Activated naive CD8-positive, alpha-beta T cell (primary cell): ENCODE measurements at regions not wholly inside any gene's neighbourhood (a gene's known extent, or its start where the extent isn't known, plus 50 kb on each side); places are given as distances from the start of the nearest gene placed in this dataset.
"Not testable (repeated sequence)": the region's sequence is repeated elsewhere in the genome, so short reads cannot be mapped to it uniquely, and the experiment has no call there.

Experiments
- H3K27ac Mint-ChIP-seq: one replicate; pipeline ENCODE4 v1.8.0; 2021; ENCODE audit warnings: mixed read lengths
- H3K27me3 Mint-ChIP-seq: one replicate; pipeline ENCODE4 v1.8.0; 2021; ENCODE audit warnings: mixed read lengths
- H3K36me3 Mint-ChIP-seq: one replicate; pipeline ENCODE4 v1.8.0; 2021; ENCODE audit warnings: mixed read lengths
- H3K4me1 Mint-ChIP-seq: one replicate; pipeline ENCODE4 v1.8.0; 2021; ENCODE audit warnings: low read depth, mixed read lengths
- H3K4me3 Mint-ChIP-seq: one replicate; pipeline ENCODE4 v1.8.0; 2021; ENCODE audit warnings: mild to moderate bottlenecking, mixed read lengths
- H3K9me3 Mint-ChIP-seq: one replicate; pipeline ENCODE4 v1.8.0; 2021; ENCODE audit warnings: low read depth, mixed read lengths

DNA sequence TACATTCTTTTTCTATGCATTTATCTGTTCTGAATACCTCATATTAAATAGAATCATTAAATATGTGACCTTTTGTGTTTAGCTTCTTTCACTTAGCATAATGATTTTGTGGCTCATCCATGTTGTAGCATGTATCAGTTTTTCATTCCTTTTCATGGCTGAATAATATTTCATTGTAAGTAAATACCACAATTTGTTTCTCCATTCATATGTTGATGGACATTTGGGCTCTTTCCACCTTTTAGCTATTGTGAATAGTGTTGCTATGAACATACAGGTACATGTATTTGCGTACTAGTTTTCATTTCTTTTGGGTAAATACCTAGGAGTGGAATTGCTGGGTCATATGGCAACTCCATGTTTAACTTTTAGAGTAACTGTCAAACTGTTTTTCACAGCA lies 85.1 kb downstream of the GNL3L start:
- no peaks in the 10 kb centered on the region for H3K27me3 Mint-ChIP-seq
- H3K4me3 Mint-ChIP-seq = no peak overlapping the region
- no peaks in the 10 kb centered on the region for H3K9me3 Mint-ChIP-seq
- no peak overlapping the region for H3K27ac Mint-ChIP-seq
- H3K4me1 Mint-ChIP-seq = no peaks in the 10 kb centered on the region
- H3K36me3 Mint-ChIP-seq = peaks cover 19% of the 10 kb centered on the region

DNA sequence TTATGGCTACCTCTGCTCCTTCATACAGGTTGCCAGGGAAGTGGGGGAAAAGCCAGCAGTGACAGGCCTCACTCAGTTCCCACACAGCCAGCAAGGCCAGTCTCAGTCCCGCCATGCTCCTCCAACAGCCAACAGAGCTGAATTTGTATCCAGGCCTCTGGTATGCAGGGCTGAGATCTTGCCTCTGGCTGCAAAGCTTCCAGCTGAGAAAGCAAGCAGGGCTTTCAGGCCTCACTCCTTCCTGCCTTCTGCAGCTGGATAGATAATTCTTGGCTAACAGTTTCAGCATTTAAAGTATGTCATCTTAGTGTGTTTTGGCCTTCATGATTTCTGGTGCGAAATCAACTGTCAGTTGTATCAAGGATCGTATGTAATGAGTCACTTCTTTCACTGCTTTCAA lies 103.6 kb downstream of the GNL3L start:
- Mint-ChIP-seq H3K4me3 (no peak overlapping the region), H3K9me3 (peaks cover 14% of the 10 kb centered on the region), H3K4me1 (peaks cover under 1% of the 10 kb centered on the region), H3K36me3 (peaks cover 17% of the 10 kb centered on the region), H3K27me3 (no peaks in the 10 kb centered on the region), H3K27ac (no peak overlapping the region)

DNA sequence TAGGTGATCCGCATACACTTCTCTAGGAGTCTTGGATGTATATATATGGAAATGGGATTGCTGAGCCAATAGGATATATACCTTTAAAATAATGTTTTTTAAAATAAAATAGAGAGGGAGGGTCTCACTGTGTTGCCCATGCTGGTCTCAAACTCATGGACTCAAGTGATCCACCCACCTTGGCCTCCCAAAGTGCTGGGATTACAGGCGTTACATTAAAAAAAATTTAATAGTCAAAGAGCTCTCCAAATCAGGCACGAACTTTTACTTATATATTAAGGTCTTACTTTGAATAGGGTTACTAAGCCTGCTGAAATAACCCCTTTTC lies 109.0 kb downstream of the GNL3L start:
- Mint-ChIP-seq H3K27me3 (no peaks in the 10 kb centered on the region), H3K27ac (peak overlapping the region; percentile 97), H3K36me3 (peaks cover 7% of the 10 kb centered on the region), H3K9me3 (peaks cover 10% of the 10 kb centered on the region), H3K4me3 (peak overlapping the region; percentile 94), H3K4me1 (peaks cover 12% of the 10 kb centered on the region)

DNA sequence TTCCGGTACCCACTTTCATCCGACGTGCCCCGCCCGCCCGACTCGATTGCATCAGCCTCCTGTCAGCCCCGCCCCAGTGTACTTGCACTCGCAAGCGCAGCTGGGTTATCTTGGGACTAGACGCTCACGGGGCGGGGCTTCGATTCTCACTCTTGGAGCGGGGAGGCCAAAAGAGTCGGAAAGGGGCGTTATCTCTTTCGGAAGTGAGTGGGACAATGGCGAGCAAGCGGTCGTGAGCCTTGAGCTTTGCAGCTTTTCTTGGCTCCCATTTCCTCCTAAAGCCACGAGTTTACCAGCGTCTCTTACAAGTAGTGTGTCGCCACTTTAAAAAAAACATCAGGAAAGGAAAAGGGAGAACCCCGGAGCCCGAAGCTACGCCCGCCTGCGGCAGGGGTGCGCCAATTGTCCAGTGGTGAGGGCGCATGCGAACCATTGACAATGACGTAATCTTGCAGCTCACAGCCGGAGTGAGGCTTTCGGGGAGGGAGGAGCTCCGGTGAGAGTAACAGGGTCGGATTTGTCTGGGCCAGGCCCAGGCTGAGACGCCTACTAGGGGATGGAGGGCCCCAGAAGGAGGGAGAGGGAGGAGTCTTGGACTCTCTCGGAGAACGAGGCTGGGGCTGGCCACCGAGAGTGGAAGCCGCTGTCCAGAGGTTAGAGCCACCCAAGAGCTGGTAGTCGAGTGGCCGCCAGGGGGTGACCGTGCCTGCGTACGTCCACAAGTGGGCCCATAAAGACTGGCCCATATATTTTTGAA lies 109.5 kb downstream of the GNL3L start:
- peak overlapping the region; percentile 97 for H3K27ac Mint-ChIP-seq
- peaks cover 12% of the 10 kb centered on the region for H3K4me1 Mint-ChIP-seq
- H3K4me3 Mint-ChIP-seq = peak overlapping the region; percentile 94
- peaks cover 7% of the 10 kb centered on the region for H3K36me3 Mint-ChIP-seq
- H3K27me3 Mint-ChIP-seq = no peaks in the 10 kb centered on the region
- H3K9me3 Mint-ChIP-seq = peaks cover 10% of the 10 kb centered on the region

- Mint-ChIP-seq H3K36me3 (peaks cover 7% of the 10 kb centered on the region), H3K4me1 (peaks cover 12% of the 10 kb centered on the region), H3K27me3 (no peaks in the 10 kb centered on the region), H3K9me3 (peaks cover 7% of the 10 kb centered on the region), H3K4me3 (peak overlapping the region; percentile 94), H3K27ac (peak overlapping the region; percentile 97)
These were observed 110.2 kb downstream of the GNL3L start for GRCh38 chrX:54640103-54640690.

GRCh38 chrX:54640736-54641135 lies 110.7 kb downstream of the GNL3L start:
- no peak overlapping the region for H3K27ac Mint-ChIP-seq
- H3K4me3 Mint-ChIP-seq = no peak overlapping the region

DNA sequence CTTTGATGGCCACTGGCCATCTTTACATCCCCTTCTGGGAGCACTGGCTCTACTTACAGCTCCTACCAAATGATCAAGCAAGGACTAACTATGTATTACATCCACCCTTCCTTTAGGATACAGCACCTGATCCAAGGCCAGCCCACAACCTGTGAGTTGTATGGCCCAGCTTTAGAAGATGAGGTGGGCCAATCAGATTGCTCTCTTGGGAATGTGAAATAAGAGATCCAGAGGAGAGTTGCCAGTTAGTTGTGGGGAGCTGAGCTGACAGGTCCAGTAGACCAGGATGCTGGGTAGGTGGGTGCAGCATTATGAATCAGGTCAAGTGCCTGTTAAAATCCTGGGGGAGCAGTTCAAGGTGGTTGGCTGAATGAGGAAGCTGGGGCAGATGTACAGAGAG lies 111.5 kb downstream of the GNL3L start:
- Mint-ChIP-seq H3K27ac (peak overlapping the region; percentile 28), H3K36me3 (peaks cover 2% of the 10 kb centered on the region), H3K9me3 (no peaks in the 10 kb centered on the region), H3K4me3 (no peak overlapping the region), H3K27me3 (no peaks in the 10 kb centered on the region), H3K4me1 (peaks cover 12% of the 10 kb centered on the region)

More at GRCh38 chrX:54640736-54641135, 110.7 kb downstream of the GNL3L start:
- Mint-ChIP-seq H3K36me3 (peaks cover 6% of the 10 kb centered on the region), H3K9me3 (peaks cover 3% of the 10 kb centered on the region), H3K27me3 (no peaks in the 10 kb centered on the region), H3K4me1 (peaks cover 12% of the 10 kb centered on the region)

- not testable (repeated sequence) for H3K9me3 Mint-ChIP-seq, H3K27ac Mint-ChIP-seq, H3K36me3 Mint-ChIP-seq, H3K4me1 Mint-ChIP-seq, H3K27me3 Mint-ChIP-seq, H3K4me3 Mint-ChIP-seq
These were observed 117.6 kb downstream of the GNL3L start for GRCh38 chrX:54647607-54648006.

GRCh38 chrX:54659547-54659946 lies 129.5 kb downstream of the GNL3L start:
- Mint-ChIP-seq H3K36me3 (peaks cover 2% of the 10 kb centered on the region), H3K27ac (no peak overlapping the region), H3K4me3 (no peak overlapping the region), H3K27me3 (no peaks in the 10 kb centered on the region), H3K4me1 (no peaks in the 10 kb centered on the region), H3K9me3 (peaks cover 8% of the 10 kb centered on the region)

DNA sequence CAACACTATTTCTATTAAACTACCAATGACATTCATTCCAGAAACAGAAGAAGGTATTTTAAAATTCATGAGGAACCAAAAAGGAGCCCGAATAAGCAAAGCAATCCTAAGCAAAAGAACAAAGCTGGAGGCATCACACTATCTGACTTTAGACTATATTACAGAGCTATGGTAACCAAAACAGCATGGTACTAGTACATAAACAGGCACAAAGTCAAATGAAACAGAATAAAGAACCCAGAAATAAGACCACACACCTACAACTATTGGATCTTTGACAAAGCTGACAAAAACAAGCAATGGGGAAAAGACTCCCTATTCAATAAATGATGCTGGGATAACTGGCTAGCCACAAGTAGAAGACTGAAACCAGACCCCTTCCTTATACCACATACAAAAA lies 122.3 kb downstream of the ITIH6 start:
- H3K27me3 Mint-ChIP-seq = no peaks in the 10 kb centered on the region
- H3K4me1 Mint-ChIP-seq = no peaks in the 10 kb centered on the region
- peaks cover 4% of the 10 kb centered on the region for H3K36me3 Mint-ChIP-seq
- H3K27ac Mint-ChIP-seq = no peak overlapping the region
- H3K4me3 Mint-ChIP-seq = no peak overlapping the region
- peaks cover 15% of the 10 kb centered on the region for H3K9me3 Mint-ChIP-seq

DNA sequence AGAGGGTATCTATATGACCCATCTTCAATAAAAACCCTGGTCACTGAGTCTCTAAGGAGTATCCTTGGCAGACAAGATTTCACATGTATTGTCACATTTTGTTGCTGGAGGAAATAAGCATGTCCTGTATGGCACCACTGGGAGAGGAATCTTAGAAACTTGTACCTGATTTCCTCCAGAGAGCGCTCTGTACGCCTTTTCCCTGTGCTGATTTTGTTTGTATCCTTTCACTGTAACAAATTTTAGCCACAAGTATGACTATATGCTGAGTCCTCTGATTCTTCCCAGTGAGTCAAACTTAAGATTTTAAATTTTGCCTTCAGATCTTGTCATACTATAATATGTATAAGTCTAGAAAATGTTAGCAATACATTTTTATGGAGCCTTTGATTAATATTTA lies 102.8 kb downstream of the ITIH6 start:
- peaks cover 5% of the 10 kb centered on the region for H3K9me3 Mint-ChIP-seq
- H3K4me3 Mint-ChIP-seq = no peak overlapping the region
- no peaks in the 10 kb centered on the region for H3K4me1 Mint-ChIP-seq
- H3K36me3 Mint-ChIP-seq = peaks cover 8% of the 10 kb centered on the region
- no peak overlapping the region for H3K27ac Mint-ChIP-seq
- H3K27me3 Mint-ChIP-seq = peaks cover 2% of the 10 kb centered on the region

GRCh38 chrX:54695816-54696487 lies 102.1 kb downstream of the ITIH6 start:
- H3K4me1 Mint-ChIP-seq = no peaks in the 10 kb centered on the region
- H3K36me3 Mint-ChIP-seq = peaks cover 6% of the 10 kb centered on the region
- H3K9me3 Mint-ChIP-seq = peaks cover 3% of the 10 kb centered on the region
- peaks cover 2% of the 10 kb centered on the region for H3K27me3 Mint-ChIP-seq
- H3K27ac Mint-ChIP-seq = no peak overlapping the region
- H3K4me3 Mint-ChIP-seq = no peak overlapping the region
